Parathyroid adenoma (tissue), 2 donors: ENCODE measurements at regions not wholly inside any gene's neighbourhood (a gene's known extent, or its start where the extent isn't known, plus 50 kb on each side); places are given as distances from the start of the nearest gene placed in this dataset.

Experiments used
- H2AFZ ChIP-seq: fragments of 300-600 bp; sonication (generic); one replicate; pipeline ENCODE4 v1.7.0; 2017; ENCODE audit warnings: antibody characterized with exemption, mild to moderate bottlenecking
- H3K27ac ChIP-seq: fragments of 300-600 bp; sonication (generic); one replicate; pipeline ENCODE4 v1.7.0; 2017
- H3K27me3 ChIP-seq: fragments of 300-600 bp; sonication (generic); one replicate; pipeline ENCODE4 v1.7.0; 2017; ENCODE audit warnings: low read length; ENCODE audit not compliant: control insufficient read depth, insufficient read depth
- H3K36me3 ChIP-seq: fragments of 300-600 bp; sonication (generic); one replicate; pipeline ENCODE4 v1.7.0; 2017; ENCODE audit warnings: low read length; ENCODE audit not compliant: control insufficient read depth, insufficient read depth
- H3K4me1 ChIP-seq: fragments of 300-600 bp; sonication (generic); one replicate; pipeline ENCODE4 v1.7.0; 2017; ENCODE audit warnings: control low read depth
- H3K4me2 ChIP-seq: fragments of 300-600 bp; sonication (generic); one replicate; pipeline ENCODE4 v1.7.0; 2017; ENCODE audit warnings: low read length
- H3K4me3 ChIP-seq: fragments of 300-600 bp; sonication (generic); one replicate; pipeline ENCODE4 v1.7.0; 2017; ENCODE audit warnings: low read depth, low read length
- H3K79me2 ChIP-seq: fragments of 300-600 bp; sonication (generic); one replicate; pipeline ENCODE4 v1.7.0; 2017; ENCODE audit warnings: control low read depth
- H3K9ac ChIP-seq: fragments of 300-600 bp; sonication (generic); one replicate; pipeline ENCODE4 v1.7.0; 2017; ENCODE audit warnings: mild to moderate bottlenecking
- H3K9me3 ChIP-seq: fragments of 300-600 bp; sonication (generic); one replicate; pipeline ENCODE4 v1.7.0; 2017; ENCODE audit warnings: low read length; ENCODE audit not compliant: control insufficient read depth
- CTCF ChIP-seq: fragments of 300-600 bp; sonication (generic); IDR thresholded peaks from one replicate; pipeline ENCODE4 v1.7.0; 2017; ENCODE audit warnings: antibody characterized with exemption, mild to moderate bottlenecking
- donor health status: primary hyperparathyroidism.

DNA sequence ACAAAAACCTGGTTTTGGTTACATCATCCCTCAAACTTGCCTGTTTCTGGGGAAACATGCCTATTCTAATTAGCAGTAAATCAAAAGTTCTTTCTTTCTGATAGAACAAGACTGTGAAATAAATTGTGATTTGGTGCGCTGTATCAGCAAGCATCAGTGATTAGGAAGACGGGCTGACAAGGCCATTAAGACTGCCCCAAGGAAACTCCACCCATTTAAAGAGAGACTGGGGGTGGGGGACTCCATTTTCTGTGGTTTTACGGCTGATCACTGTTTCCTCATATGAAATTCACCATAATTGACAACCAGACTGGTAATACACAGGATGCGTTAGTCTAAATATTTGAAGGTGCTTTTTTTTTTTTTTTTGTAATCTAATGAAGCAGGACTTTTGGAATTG, 68.7 kb downstream of the MBL2 start:
- Histone ChIP-seq H3K4me3 (no peak overlapping the region), H3K36me3 (no peaks in the 10 kb centered on the region), H3K9me3 (no peaks in the 10 kb centered on the region), H3K27ac (no peak overlapping the region), H3K27me3 (no peaks in the 10 kb centered on the region), H3K79me2 (no peaks in the 10 kb centered on the region), H2AFZ (no peak overlapping the region), H3K4me1 (no peaks in the 10 kb centered on the region), H3K9ac (no peak overlapping the region), H3K4me2 (no peak overlapping the region)
- no peak for TF ChIP-seq CTCF

DNA sequence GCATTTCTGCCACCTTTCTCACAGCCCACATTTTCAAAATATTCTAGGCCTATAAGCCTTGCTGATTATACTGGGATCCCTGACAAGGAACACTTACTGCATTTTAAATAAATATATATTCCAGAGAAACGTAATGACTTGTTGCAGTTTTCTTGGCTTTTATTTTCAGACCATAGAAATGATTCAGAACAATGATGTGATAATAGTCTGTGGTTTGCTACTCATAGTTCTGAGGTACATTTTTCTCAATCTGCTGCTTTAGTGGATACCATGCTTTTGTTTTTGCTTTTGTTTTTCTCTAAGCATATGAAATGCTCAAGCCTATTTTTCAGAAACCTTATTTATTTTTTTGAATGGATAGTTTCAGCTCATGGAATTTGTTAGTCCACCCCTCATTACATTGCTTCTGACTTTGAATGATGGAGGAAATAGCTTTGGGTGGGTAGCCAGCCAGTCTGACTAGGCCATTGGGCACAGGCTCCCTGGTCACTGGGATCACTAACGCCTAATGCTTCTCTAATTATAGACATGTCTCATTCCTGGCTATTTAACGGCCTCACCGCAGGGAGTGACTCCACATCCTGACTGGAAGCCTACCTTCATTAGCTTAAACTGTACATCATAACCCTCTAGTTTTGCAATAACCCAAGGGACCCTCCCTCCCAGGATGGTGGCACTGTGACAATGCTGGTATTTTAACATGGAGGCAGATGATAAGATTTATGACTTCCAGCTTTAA, 66.1 kb downstream of the MBL2 start:
- Histone ChIP-seq H2AFZ (no peak overlapping the region), H3K27ac (no peak overlapping the region), H3K9ac (no peak overlapping the region), H3K9me3 (no peaks in the 10 kb centered on the region), H3K4me1 (no peaks in the 10 kb centered on the region), H3K4me3 (no peak overlapping the region), H3K79me2 (no peaks in the 10 kb centered on the region), H3K36me3 (no peaks in the 10 kb centered on the region), H3K27me3 (no peaks in the 10 kb centered on the region), H3K4me2 (no peak overlapping the region)
- no peak for TF ChIP-seq CTCF
